ENCODE measurements at regions not wholly inside any gene's neighbourhood (a gene's known extent, or its start where the extent isn't known, plus 50 kb on each side); places are given as distances from the start of the nearest gene placed in this dataset.

- no peak for TF ChIP-seq CTCF (IDR thresholded peaks at IDR 0.05; ENCODE audit: borderline replicate concordance, extremely low read depth, low read length, poor library complexity, severe bottlenecking)
- no peak for TF ChIP-seq EZH2 (IDR thresholded peaks at IDR 0.05; ENCODE audit: borderline replicate concordance, low read depth, low read length, severe bottlenecking)
Observed at GRCh38 chr1:193767886-193768285, 581.5 kb upstream of the B3GALT2 start.
